ENCODE measurements at regions not wholly inside any gene's neighbourhood (a gene's known extent, or its start where the extent isn't known, plus 50 kb on each side); places are given as distances from the start of the nearest gene placed in this dataset.

GRCh38 chr1:51025374-51025773 is 55.3 kb downstream of the CDKN2C start:
- Histone ChIP-seq H2BK15ac (ENCODE audit: low read depth, low read length) (no peak overlapping the region), H4K5ac (ENCODE audit: insufficient read length, low read depth, low read length) (no peak overlapping the region), H3K27me3 (ENCODE audit: insufficient read depth, low read length) (no peaks in the 10 kb centered on the region), H3K9ac (ENCODE audit: extremely low read depth, insufficient read length, low read length) (no peak overlapping the region), H2BK20ac (ENCODE audit: low read depth, low read length, poor library complexity, severe bottlenecking) (no peak overlapping the region), H4K91ac (ENCODE audit: insufficient read length, low read depth, low read length) (no peak overlapping the region), H2BK120ac (ENCODE audit: low read depth, low read length, poor library complexity, severe bottlenecking) (no peak overlapping the region), H3K14ac (ENCODE audit: insufficient read depth, low read length) (no peak overlapping the region), H3K79me1 (ENCODE audit: insufficient read depth, low read depth, low read length, poor library complexity, severe bottlenecking) (no peaks in the 10 kb centered on the region), H3K23me2 (ENCODE audit: insufficient read length, low read depth, low read length, poor library complexity, severe bottlenecking) (no peaks in the 10 kb centered on the region), H3K18ac (ENCODE audit: insufficient read length, low read depth, low read length) (no peak overlapping the region), H2BK5ac (ENCODE audit: insufficient read length, low read length) (no peak overlapping the region), H4K8ac (replicated peaks; ENCODE audit: insufficient read length, low read depth, low read length) (no peak overlapping the region), H3K4me1 (ENCODE audit: insufficient read depth, low read length) (no peaks in the 10 kb centered on the region), H2BK12ac (ENCODE audit: insufficient read length, low read depth, low read length) (no peak overlapping the region), H3K4me2 (ENCODE audit: insufficient read depth, insufficient read length, low read length) (no peak overlapping the region), H2AK5ac (ENCODE audit: insufficient read length, low read length) (no peak overlapping the region), H3T11ph (ENCODE audit: low read length) (no peak overlapping the region), H4K20me1 (ENCODE audit: control insufficient read depth, insufficient read depth, insufficient read length) (no peaks in the 10 kb centered on the region), H3K79me2 (ENCODE audit: insufficient read depth, low read length) (no peaks in the 10 kb centered on the region), H3K27ac (ENCODE audit: insufficient read length, low read depth, low read length) (no peak overlapping the region), H3K9me3 (ENCODE audit: control insufficient read depth, low read depth, low read length) (no peaks in the 10 kb centered on the region), H3K23ac (ENCODE audit: insufficient read length, low read depth, low read length) (no peak overlapping the region), H3K56ac (ENCODE audit: insufficient read length, low read depth, low read length) (no peak overlapping the region), H2AFZ (ENCODE audit: low read length) (no peak overlapping the region), H3K4ac (ENCODE audit: low read depth, low read length) (no peak overlapping the region)
- DNase-seq, result no peak
- Mint-ChIP-seq H3K4me1 (no peaks in the 10 kb centered on the region), H3K36me3 (ENCODE audit: insufficient read depth in 1 of 3, low read depth in 3 of 3) (no peaks in the 10 kb centered on the region), H3K4me3 (no peak overlapping the region), H3K27me3 (ENCODE audit: low read depth) (peaks cover 4% of the 10 kb centered on the region), H3K27ac (no peak overlapping the region), H3K9me3 (peaks cover 3 to 7% of the 10 kb centered on the region in 2 experiments; a peak in 3 of 5 replicates)
- TF ChIP-seq, protein P1, sequence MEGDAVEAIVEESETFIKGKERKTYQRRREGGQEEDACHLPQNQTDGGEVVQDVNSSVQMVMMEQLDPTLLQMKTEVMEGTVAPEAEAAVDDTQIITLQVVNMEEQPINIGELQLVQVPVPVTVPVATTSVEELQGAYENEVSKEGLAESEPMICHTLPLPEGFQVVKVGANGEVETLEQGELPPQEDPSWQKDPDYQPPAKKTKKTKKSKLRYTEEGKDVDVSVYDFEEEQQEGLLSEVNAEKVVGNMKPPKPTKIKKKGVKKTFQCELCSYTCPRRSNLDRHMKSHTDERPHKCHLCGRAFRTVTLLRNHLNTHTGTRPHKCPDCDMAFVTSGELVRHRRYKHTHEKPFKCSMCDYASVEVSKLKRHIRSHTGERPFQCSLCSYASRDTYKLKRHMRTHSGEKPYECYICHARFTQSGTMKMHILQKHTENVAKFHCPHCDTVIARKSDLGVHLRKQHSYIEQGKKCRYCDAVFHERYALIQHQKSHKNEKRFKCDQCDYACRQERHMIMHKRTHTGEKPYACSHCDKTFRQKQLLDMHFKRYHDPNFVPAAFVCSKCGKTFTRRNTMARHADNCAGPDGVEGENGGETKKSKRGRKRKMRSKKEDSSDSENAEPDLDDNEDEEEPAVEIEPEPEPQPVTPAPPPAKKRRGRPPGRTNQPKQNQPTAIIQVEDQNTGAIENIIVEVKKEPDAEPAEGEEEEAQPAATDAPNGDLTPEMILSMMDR (conservative IDR thresholded peaks at IDR 0.05), result no peak
- WGBS (ENCODE audit: extremely low coverage, insufficient read length, low lambda C conversion rate), result no CpG with 5 or more reads among the region's 2 CpGs

Measured in H9 (cell line).